ENCODE measurements at regions not wholly inside any gene's neighbourhood (a gene's known extent, or its start where the extent isn't known, plus 50 kb on each side); places are given as distances from the start of the nearest gene placed in this dataset.

GRCh38 chr2:89767572-89768435 lies 1076.3 kb downstream of the RPIA start:
- Histone ChIP-seq H4K20me1 (ENCODE audit: low read depth) (no peaks in the 10 kb centered on the region), H3K9me3 (ENCODE audit: low read depth) (peaks cover 58% of the 10 kb centered on the region), H3K4me2 (no peak overlapping the region), H3K4me1 (no peaks in the 10 kb centered on the region), H3K27me3 (no peaks in the 10 kb centered on the region), H2AFZ (replicated peaks) (no peak overlapping the region), H3K4me3 (no peak overlapping the region), H3K36me3 (no peaks in the 10 kb centered on the region), H3F3A (ENCODE audit: low read depth) (no peaks in the 10 kb centered on the region), H3K79me2 (ENCODE audit: low read depth) (no peaks in the 10 kb centered on the region), H3K9ac (no peak overlapping the region), H3K27ac (no peak overlapping the region)
- H3K27me3 Mint-ChIP-seq (ENCODE audit: insufficient read depth, low read depth), result peaks cover 7% of the 10 kb centered on the region
- no peak for DNase-seq (ENCODE audit: low spot score)
- H3K4me1 Mint-ChIP-seq, result no peaks in the 10 kb centered on the region
- H3K27ac Mint-ChIP-seq, result no peak overlapping the region
- peaks cover 2% of the 10 kb centered on the region for H3K36me3 Mint-ChIP-seq
- TF ChIP-seq EZH2 (IDR thresholded peaks at IDR 0.05), result no peak
- no peak for TF ChIP-seq CTCF (IDR thresholded peaks at IDR 0.05)
- TF ChIP-seq EZH2phosphoT487 (IDR thresholded peaks at IDR 0.05), result no peak
- no peak overlapping the region for H3K4me3 Mint-ChIP-seq
- peaks cover 71% of the 10 kb centered on the region for H3K9me3 Mint-ChIP-seq

- Mint-ChIP-seq H3K4me3 (no peak overlapping the region), H3K36me3 (peaks cover 2% of the 10 kb centered on the region), H3K4me1 (no peaks in the 10 kb centered on the region), H3K27ac (no peak overlapping the region), H3K9me3 (peaks cover 92% of the 10 kb centered on the region), H3K27me3 (ENCODE audit: insufficient read depth, low read depth) (peaks cover 3% of the 10 kb centered on the region)
- Histone ChIP-seq H3K36me3 (no peaks in the 10 kb centered on the region), H3K4me3 (no peak overlapping the region), H4K20me1 (ENCODE audit: low read depth) (no peaks in the 10 kb centered on the region), H2AFZ (replicated peaks) (no peak overlapping the region), H3K79me2 (ENCODE audit: low read depth) (no peaks in the 10 kb centered on the region), H3K4me1 (no peaks in the 10 kb centered on the region), H3K9ac (no peak overlapping the region), H3F3A (ENCODE audit: low read depth) (no peaks in the 10 kb centered on the region), H3K27me3 (no peaks in the 10 kb centered on the region), H3K4me2 (no peak overlapping the region), H3K9me3 (ENCODE audit: low read depth) (peaks cover 99% of the 10 kb centered on the region), H3K27ac (no peak overlapping the region)
- TF ChIP-seq EZH2 (IDR thresholded peaks at IDR 0.05) (no peak), CTCF (IDR thresholded peaks at IDR 0.05) (no peak), EZH2phosphoT487 (IDR thresholded peaks at IDR 0.05) (no peak)
- DNase-seq (ENCODE audit: low spot score), result no peak
These were observed 1084.4 kb downstream of the RPIA start for GRCh38 chr2:89775885-89776284.

DNA sequence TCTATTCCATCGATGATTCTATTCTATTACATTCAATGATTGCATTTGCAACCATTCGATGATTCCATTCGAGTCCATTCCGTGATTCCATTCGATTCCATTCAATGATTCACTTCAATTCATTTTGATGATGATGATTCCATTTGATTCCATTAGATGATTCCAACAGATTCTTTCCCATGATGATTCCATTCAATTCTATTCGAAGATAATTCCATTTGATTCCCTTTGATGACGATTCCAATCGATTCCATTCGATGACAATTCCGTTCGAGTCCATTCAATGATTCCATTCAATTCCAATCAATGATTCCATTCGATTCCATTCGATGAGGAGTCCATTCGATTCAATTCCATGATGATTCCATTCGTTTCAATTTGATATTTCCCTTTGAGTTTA lies 1088.8 kb downstream of the RPIA start:
- Histone ChIP-seq H3K79me2 (ENCODE audit: low read depth) (no peaks in the 10 kb centered on the region), H3F3A (ENCODE audit: low read depth) (no peaks in the 10 kb centered on the region), H3K9me3 (ENCODE audit: low read depth) (peaks cover 100% of the 10 kb centered on the region), H3K27ac (no peak overlapping the region), H3K4me1 (no peaks in the 10 kb centered on the region), H2AFZ (replicated peaks) (no peak overlapping the region), H3K4me2 (no peak overlapping the region), H3K27me3 (no peaks in the 10 kb centered on the region), H3K4me3 (no peak overlapping the region), H4K20me1 (ENCODE audit: low read depth) (no peaks in the 10 kb centered on the region), H3K36me3 (no peaks in the 10 kb centered on the region), H3K9ac (no peak overlapping the region)
- Mint-ChIP-seq H3K27me3 (ENCODE audit: insufficient read depth, low read depth) (peaks cover 3% of the 10 kb centered on the region), H3K4me3 (no peak overlapping the region), H3K27ac (no peak overlapping the region), H3K9me3 (peaks cover 99% of the 10 kb centered on the region), H3K36me3 (peaks cover 6% of the 10 kb centered on the region), H3K4me1 (no peaks in the 10 kb centered on the region)
- no peak for TF ChIP-seq EZH2 (IDR thresholded peaks at IDR 0.05)
- no peak for TF ChIP-seq CTCF (IDR thresholded peaks at IDR 0.05)
- no peak for TF ChIP-seq EZH2phosphoT487 (IDR thresholded peaks at IDR 0.05)
- no peak for DNase-seq (ENCODE audit: low spot score)
